DOHH2 (cell line): ENCODE measurements at regions not wholly inside any gene's neighbourhood (a gene's known extent, or its start where the extent isn't known, plus 50 kb on each side); places are given as distances from the start of the nearest gene placed in this dataset.

Experiments used
- EZH2phosphoT487 ChIP-seq: fragments of 200-600 bp; sonication (generic); IDR thresholded peaks from 2 replicates; pipeline ENCODE4 v1.6.1; 2017; ENCODE audit warnings: borderline replicate concordance, mild to moderate bottlenecking, antibody characterized with exemption, low read length, moderate library complexity, mixed read lengths
- TF ChIP-seq, protein P1 (sequence below): fragments of 200-600 bp; sonication (generic); IDR thresholded peaks from one replicate; pipeline ENCODE4 v1.5.1; 2014; ENCODE audit warnings: antibody characterized with exemption, mild to moderate bottlenecking, low read depth, low read length; ENCODE audit not compliant: poor library complexity, severe bottlenecking

DNA sequence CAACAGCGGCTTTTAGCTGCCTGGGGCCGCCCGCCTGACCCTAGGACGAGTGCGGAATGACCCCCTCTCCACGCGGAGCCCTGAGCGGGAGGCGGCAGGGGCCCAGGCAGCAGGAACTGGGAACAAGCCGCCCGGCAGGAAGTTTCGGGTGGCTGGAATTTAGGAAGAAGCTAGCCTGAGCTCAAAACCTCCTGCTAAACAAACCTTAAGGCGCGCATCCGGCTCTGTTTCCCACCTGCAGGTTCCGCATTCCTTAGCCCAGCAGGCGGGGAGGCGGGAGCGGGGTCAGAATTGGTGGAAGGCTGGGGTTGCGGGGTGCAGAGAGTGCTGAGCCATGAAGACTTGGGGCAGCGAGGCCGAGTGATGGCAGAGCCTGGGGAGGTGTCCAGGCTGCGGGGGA, 813.9 kb downstream of the KCNJ18 start:
- TF ChIP-seq, protein P1, sequence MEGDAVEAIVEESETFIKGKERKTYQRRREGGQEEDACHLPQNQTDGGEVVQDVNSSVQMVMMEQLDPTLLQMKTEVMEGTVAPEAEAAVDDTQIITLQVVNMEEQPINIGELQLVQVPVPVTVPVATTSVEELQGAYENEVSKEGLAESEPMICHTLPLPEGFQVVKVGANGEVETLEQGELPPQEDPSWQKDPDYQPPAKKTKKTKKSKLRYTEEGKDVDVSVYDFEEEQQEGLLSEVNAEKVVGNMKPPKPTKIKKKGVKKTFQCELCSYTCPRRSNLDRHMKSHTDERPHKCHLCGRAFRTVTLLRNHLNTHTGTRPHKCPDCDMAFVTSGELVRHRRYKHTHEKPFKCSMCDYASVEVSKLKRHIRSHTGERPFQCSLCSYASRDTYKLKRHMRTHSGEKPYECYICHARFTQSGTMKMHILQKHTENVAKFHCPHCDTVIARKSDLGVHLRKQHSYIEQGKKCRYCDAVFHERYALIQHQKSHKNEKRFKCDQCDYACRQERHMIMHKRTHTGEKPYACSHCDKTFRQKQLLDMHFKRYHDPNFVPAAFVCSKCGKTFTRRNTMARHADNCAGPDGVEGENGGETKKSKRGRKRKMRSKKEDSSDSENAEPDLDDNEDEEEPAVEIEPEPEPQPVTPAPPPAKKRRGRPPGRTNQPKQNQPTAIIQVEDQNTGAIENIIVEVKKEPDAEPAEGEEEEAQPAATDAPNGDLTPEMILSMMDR, result no peak
- TF ChIP-seq EZH2phosphoT487, result no peak
